ENCODE measurements at regions not wholly inside any gene's neighbourhood (a gene's known extent, or its start where the extent isn't known, plus 50 kb on each side); places are given as distances from the start of the nearest gene placed in this dataset.

- Histone ChIP-seq H3K4me3 (no peak overlapping the region), H3K9me3 (no peaks in the 10 kb centered on the region), H3K27ac (no peak overlapping the region), H3K27me3 (replicated peaks; ENCODE audit: insufficient read depth) (no peaks in the 10 kb centered on the region), H3K36me3 (no peaks in the 10 kb centered on the region), H3K4me1 (ENCODE audit: control insufficient read depth in 1 of 2, low read depth in 2 of 2) (no peaks in the 10 kb centered on the region)
- DNase-seq (ENCODE audit: low spot score): no peak
- no peak for TF ChIP-seq CTCF (IDR thresholded peaks at IDR 0.05)
- ATAC-seq (ENCODE audit: insufficient number of reproducible peaks, low FRiP score, low read depth): no peak
Observed at GRCh38 chr3:94252316-94252715, 189.5 kb downstream of the NSUN3 start.

GRCh38 chr3:94256888-94257813 is 194.3 kb downstream of the NSUN3 start:
- ATAC-seq (ENCODE audit: insufficient number of reproducible peaks, low FRiP score, low read depth) (no peak), DNase-seq (ENCODE audit: low spot score) (no peak)
- Histone ChIP-seq H3K27me3 (replicated peaks; ENCODE audit: insufficient read depth) (no peaks in the 10 kb centered on the region), H3K4me3 (no peak overlapping the region), H3K36me3 (no peaks in the 10 kb centered on the region), H3K9me3 (no peaks in the 10 kb centered on the region), H3K27ac (no peak overlapping the region), H3K4me1 (ENCODE audit: control insufficient read depth in 1 of 2, low read depth in 2 of 2) (no peaks in the 10 kb centered on the region)
- TF ChIP-seq CTCF (IDR thresholded peaks at IDR 0.05): no peak

- H3K9me3 ChIP-seq: no peaks in the 10 kb centered on the region
- no peak for ATAC-seq (ENCODE audit: insufficient number of reproducible peaks, low FRiP score, low read depth)
- no peak for DNase-seq (ENCODE audit: low spot score)
- no peak overlapping the region for H3K27ac ChIP-seq
- no peak overlapping the region for H3K4me3 ChIP-seq
- H3K4me1 ChIP-seq (ENCODE audit: control insufficient read depth in 1 of 2, low read depth in 2 of 2): no peaks in the 10 kb centered on the region
- H3K27me3 ChIP-seq (replicated peaks; ENCODE audit: insufficient read depth): no peaks in the 10 kb centered on the region
- TF ChIP-seq CTCF (IDR thresholded peaks at IDR 0.05): no peak
- no peaks in the 10 kb centered on the region for H3K36me3 ChIP-seq
Observed at GRCh38 chr3:94258851-94259250, 196.0 kb downstream of the NSUN3 start.

- no peaks in the 10 kb centered on the region for H3K9me3 ChIP-seq
- no peaks in the 10 kb centered on the region for H3K4me1 ChIP-seq (ENCODE audit: control insufficient read depth in 1 of 2, low read depth in 2 of 2)
- H3K27me3 ChIP-seq (replicated peaks; ENCODE audit: insufficient read depth): no peaks in the 10 kb centered on the region
- H3K27ac ChIP-seq: no peak overlapping the region
- TF ChIP-seq CTCF (IDR thresholded peaks at IDR 0.05): no peak
- H3K4me3 ChIP-seq: no peak overlapping the region
- DNase-seq (ENCODE audit: low spot score): no peak
- no peaks in the 10 kb centered on the region for H3K36me3 ChIP-seq
- ATAC-seq (ENCODE audit: insufficient number of reproducible peaks, low FRiP score, low read depth): no peak
Observed at GRCh38 chr3:94259291-94259690, 196.4 kb downstream of the NSUN3 start.

- no peak overlapping the region for H3K27ac ChIP-seq
Observed at GRCh38 chr3:94269763-94270162, 206.9 kb downstream of the NSUN3 start.

More at GRCh38 chr3:94269763-94270162, 206.9 kb downstream of the NSUN3 start:
- H3K4me1 ChIP-seq (ENCODE audit: control insufficient read depth in 1 of 2, low read depth in 2 of 2): no peaks in the 10 kb centered on the region
- no peaks in the 10 kb centered on the region for H3K9me3 ChIP-seq
- H3K4me3 ChIP-seq: no peak overlapping the region
- no peaks in the 10 kb centered on the region for H3K36me3 ChIP-seq
- no peak for DNase-seq (ENCODE audit: low spot score)
- no peaks in the 10 kb centered on the region for H3K27me3 ChIP-seq (replicated peaks; ENCODE audit: insufficient read depth)
- no peak for ATAC-seq (ENCODE audit: insufficient number of reproducible peaks, low FRiP score, low read depth)
- no peak for TF ChIP-seq CTCF (IDR thresholded peaks at IDR 0.05)
